ENCODE measurements at regions not wholly inside any gene's neighbourhood (a gene's known extent, or its start where the extent isn't known, plus 50 kb on each side); places are given as distances from the start of the nearest gene placed in this dataset.
A peak's percentile ranks its signal among the peaks of the same experiment; 100 is the strongest.

- TF ChIP-seq CTCF (IDR thresholded peaks at IDR 0.05) (peak in 1 of 3 experiments; percentile 25), POLR2A (IDR thresholded peaks at IDR 0.05) (no peak), POLR2AphosphoS5 (IDR thresholded peaks at IDR 0.05; ENCODE audit: insufficient read depth in 1 of 2, low read depth in 1 of 2) (no peak)
These were observed 51.1 kb upstream of the SLC66A3 start for GRCh38 chr2:11103984-11104793.
